ENCODE measurements at regions not wholly inside any gene's neighbourhood (a gene's known extent, or its start where the extent isn't known, plus 50 kb on each side); places are given as distances from the start of the nearest gene placed in this dataset.

- peak; percentile 89 for TF ChIP-seq MAX (IDR thresholded peaks at IDR 0.05)
- no peak for TF ChIP-seq TCF7L2 (IDR thresholded peaks at IDR 0.05; ENCODE audit: borderline replicate concordance, extremely low read depth, insufficient read depth, insufficient read length)
- no peak for TF ChIP-seq SIN3A (IDR thresholded peaks at IDR 0.05; ENCODE audit: low read depth)
- no peak for TF ChIP-seq CEBPB (IDR thresholded peaks at IDR 0.05; ENCODE audit: low read depth)
- peak; percentile 52; the same call in 1 of the 2 replicates for TF ChIP-seq SP1 (IDR thresholded peaks at IDR 0.05; ENCODE audit: low read depth)
- TF ChIP-seq CBX3 (IDR thresholded peaks at IDR 0.05; ENCODE audit: low read depth) = peak; percentile 82
- peak; percentile 46; the same call in 1 of the 2 replicates for TF ChIP-seq JUND (IDR thresholded peaks at IDR 0.05)
- no peak for TF ChIP-seq SRF (IDR thresholded peaks at IDR 0.05; ENCODE audit: low read depth)
Measured at GRCh38 chr6:34630040-34630439, 66.5 kb downstream of the ILRUN start (continued).

- H3K9me2 ChIP-seq (ENCODE audit: insufficient read depth) = no peaks in the 10 kb centered on the region
- H3K79me2 ChIP-seq (ENCODE audit: insufficient read depth, low read length) = peaks cover 13% of the 10 kb centered on the region; the same call in 1 of the 2 replicates
- ChIA-PET POLR2A (no interaction called here), RAD21 (ENCODE audit: low non-redundant PET in 1 of 2, low total read pairs in 2 of 2, uncharacterized antibody in 2 of 2, unreplicated experiment in 2 of 2) (interaction anchor here in 1 of 2 experiments (0.8 kb wide), 1 partner anchor 431 kb away, joined by 3 read pairs; no protein-coding TSS in a partner anchor), CTCF (no interaction called here)
- DNase-seq (ENCODE audit: low read depth, low spot score) (no peak), ATAC-seq (no peak)
- H2AFZ ChIP-seq (ENCODE audit: low read depth, low read length, poor library complexity, severe bottlenecking) = no peak overlapping the region
- H3K9me3 ChIP-seq (ENCODE audit: control insufficient read depth in 1 of 2, insufficient read depth in 1 of 2, low read depth in 1 of 2, low read length in 2 of 2) = no peaks in the 10 kb centered on the region
- H4K20me1 ChIP-seq (ENCODE audit: insufficient read depth) = no peaks in the 10 kb centered on the region
- TF ChIP-seq EZH2phosphoT487 (IDR thresholded peaks at IDR 0.05; ENCODE audit: borderline replicate concordance) = no peak
- no peak for TF ChIP-seq EZH2 (IDR thresholded peaks at IDR 0.05)
- no peak for TF ChIP-seq RAD21 (IDR thresholded peaks at IDR 0.05; ENCODE audit: low read depth)
- no peak overlapping the region for H3K4me3 ChIP-seq (replicated peaks in 1 of 2; ENCODE audit: low read depth in 1 of 2, low read length in 2 of 2)
- H3K36me3 ChIP-seq (ENCODE audit: control insufficient read depth in 1 of 2, insufficient read depth in 2 of 2, low read length in 2 of 2) = no peaks in the 10 kb centered on the region
- no peak overlapping the region for H3K27ac ChIP-seq (ENCODE audit: low read depth, low read length)
- BruUV-seq (replicated peaks) = no TSS peak
- H3K4me2 ChIP-seq (ENCODE audit: low read length) = no peak overlapping the region
- intact Hi-C loops (cut with micrococcal nuclease) = no loop called here
- peaks cover 8 to 42% of the 10 kb centered on the region in 2 experiments for H3K4me1 ChIP-seq (ENCODE audit: control insufficient read depth in 1 of 2, insufficient read depth in 2 of 2, low read length in 2 of 2)
- H3K9ac ChIP-seq (ENCODE audit: low read length) = no peak overlapping the region
- no peaks in the 10 kb centered on the region for H3K27me3 ChIP-seq (ENCODE audit: insufficient read depth, low read length)
Measured at GRCh38 chr6:34627296-34627695, 69.3 kb downstream of the ILRUN start.

Data from HCT116 (cell line).